ENCODE measurements at regions not wholly inside any gene's neighbourhood (a gene's known extent, or its start where the extent isn't known, plus 50 kb on each side); places are given as distances from the start of the nearest gene placed in this dataset.

- TF ChIP-seq PRDM15 (CRISPR knock-in tag; IDR thresholded peaks at IDR 0.05), result no peak
Observed at GRCh38 chr7:63925626-63926460, 72.8 kb upstream of the ZNF722 start (continued).

DNA sequence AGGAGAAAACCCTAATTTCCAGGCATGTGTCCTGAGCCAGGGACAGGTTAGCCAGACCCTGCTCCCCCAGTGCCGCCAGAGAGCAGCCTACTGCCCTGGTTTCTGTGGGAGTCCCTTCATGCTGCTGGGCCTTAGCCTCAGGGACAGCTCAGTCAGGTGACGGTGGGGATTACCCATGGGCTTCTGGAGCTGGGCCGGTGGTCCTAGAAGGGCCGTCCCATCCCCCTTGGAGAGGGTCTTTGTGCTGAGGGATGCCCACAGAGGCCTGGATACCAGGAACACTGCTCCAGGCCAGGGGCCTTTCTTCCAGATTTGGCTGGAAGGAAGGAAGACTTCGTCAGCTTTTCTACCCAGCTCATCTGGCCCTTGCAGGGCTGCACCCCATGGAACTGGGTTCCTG lies 71.4 kb upstream of the ZNF722 start:
- no peak for TF ChIP-seq RELA (CRISPR knock-in tag; IDR thresholded peaks at IDR 0.05; ENCODE audit: borderline replicate concordance)
- TF ChIP-seq, protein P1, sequence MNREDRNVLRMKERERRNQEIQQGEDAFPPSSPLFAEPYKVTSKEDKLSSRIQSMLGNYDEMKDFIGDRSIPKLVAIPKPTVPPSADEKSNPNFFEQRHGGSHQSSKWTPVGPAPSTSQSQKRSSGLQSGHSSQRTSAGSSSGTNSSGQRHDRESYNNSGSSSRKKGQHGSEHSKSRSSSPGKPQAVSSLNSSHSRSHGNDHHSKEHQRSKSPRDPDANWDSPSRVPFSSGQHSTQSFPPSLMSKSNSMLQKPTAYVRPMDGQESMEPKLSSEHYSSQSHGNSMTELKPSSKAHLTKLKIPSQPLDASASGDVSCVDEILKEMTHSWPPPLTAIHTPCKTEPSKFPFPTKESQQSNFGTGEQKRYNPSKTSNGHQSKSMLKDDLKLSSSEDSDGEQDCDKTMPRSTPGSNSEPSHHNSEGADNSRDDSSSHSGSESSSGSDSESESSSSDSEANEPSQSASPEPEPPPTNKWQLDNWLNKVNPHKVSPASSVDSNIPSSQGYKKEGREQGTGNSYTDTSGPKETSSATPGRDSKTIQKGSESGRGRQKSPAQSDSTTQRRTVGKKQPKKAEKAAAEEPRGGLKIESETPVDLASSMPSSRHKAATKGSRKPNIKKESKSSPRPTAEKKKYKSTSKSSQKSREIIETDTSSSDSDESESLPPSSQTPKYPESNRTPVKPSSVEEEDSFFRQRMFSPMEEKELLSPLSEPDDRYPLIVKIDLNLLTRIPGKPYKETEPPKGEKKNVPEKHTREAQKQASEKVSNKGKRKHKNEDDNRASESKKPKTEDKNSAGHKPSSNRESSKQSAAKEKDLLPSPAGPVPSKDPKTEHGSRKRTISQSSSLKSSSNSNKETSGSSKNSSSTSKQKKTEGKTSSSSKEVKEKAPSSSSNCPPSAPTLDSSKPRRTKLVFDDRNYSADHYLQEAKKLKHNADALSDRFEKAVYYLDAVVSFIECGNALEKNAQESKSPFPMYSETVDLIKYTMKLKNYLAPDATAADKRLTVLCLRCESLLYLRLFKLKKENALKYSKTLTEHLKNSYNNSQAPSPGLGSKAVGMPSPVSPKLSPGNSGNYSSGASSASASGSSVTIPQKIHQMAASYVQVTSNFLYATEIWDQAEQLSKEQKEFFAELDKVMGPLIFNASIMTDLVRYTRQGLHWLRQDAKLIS (CRISPR knock-in tag; IDR thresholded peaks at IDR 0.05; ENCODE audit: borderline replicate concordance), result no peak
- no peak for TF ChIP-seq FOXK1 (CRISPR knock-in tag; IDR thresholded peaks at IDR 0.05)
- TF ChIP-seq, protein P2, sequence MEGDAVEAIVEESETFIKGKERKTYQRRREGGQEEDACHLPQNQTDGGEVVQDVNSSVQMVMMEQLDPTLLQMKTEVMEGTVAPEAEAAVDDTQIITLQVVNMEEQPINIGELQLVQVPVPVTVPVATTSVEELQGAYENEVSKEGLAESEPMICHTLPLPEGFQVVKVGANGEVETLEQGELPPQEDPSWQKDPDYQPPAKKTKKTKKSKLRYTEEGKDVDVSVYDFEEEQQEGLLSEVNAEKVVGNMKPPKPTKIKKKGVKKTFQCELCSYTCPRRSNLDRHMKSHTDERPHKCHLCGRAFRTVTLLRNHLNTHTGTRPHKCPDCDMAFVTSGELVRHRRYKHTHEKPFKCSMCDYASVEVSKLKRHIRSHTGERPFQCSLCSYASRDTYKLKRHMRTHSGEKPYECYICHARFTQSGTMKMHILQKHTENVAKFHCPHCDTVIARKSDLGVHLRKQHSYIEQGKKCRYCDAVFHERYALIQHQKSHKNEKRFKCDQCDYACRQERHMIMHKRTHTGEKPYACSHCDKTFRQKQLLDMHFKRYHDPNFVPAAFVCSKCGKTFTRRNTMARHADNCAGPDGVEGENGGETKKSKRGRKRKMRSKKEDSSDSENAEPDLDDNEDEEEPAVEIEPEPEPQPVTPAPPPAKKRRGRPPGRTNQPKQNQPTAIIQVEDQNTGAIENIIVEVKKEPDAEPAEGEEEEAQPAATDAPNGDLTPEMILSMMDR (IDR thresholded peaks at IDR 0.05), result no peak
- TF ChIP-seq PREB (CRISPR knock-in tag; IDR thresholded peaks at IDR 0.05; ENCODE audit: borderline replicate concordance), result no peak
- no peak for TF ChIP-seq MAX (CRISPR knock-in tag; IDR thresholded peaks at IDR 0.05)
- no peak for TF ChIP-seq ZNF671 (CRISPR knock-in tag; IDR thresholded peaks at IDR 0.05)
- no peak for TF ChIP-seq MYBL2 (CRISPR knock-in tag; IDR thresholded peaks at IDR 0.05)
- TF ChIP-seq SOX15 (CRISPR knock-in tag; IDR thresholded peaks at IDR 0.05), result no peak
- TF ChIP-seq EMX1 (CRISPR knock-in tag; IDR thresholded peaks at IDR 0.05), result no peak
- Mint-ChIP-seq H3K27me3 (ENCODE audit: low read depth) (peaks cover 19% of the 10 kb centered on the region), H3K27ac (no peak overlapping the region), H3K9me3 (peaks cover 60% of the 10 kb centered on the region), H3K4me1 (no peaks in the 10 kb centered on the region), H3K36me3 (peaks cover 61% of the 10 kb centered on the region), H3K4me3 (no peak overlapping the region)
- ChIA-PET POLR2A (no interaction called here), CTCF (no interaction called here)
- DNase-seq (ENCODE audit: low spot score), result no peak
- ATAC-seq, result no peak

DNA sequence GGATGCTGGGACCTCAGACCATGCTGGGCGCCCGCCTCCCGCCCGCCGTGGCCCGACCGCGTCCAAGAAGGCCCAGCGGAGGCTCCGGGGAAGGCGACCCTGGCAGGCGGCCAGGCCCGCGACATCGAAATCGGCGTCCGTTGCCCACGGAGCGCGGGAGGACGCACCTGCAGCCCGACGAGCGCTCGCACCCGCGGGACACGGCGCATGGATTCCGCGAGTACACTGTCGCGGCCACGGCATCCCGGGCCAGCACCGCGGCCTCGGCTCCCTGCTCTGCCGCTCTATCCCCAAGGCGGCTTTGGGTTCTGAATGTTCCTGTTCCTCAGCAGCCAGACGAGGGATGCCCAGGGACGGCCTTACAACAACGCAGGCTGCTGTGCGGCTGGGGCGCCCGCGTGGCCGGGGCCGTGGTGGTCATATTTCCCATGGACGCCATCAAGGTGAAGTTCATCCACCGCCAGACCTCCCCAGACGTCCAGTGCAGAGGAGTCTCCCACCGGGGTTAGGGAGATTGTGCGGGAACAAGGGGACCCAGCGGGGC lies 67.5 kb upstream of the ZNF722 start:
- H3K36me3 Mint-ChIP-seq, result peaks cover 44% of the 10 kb centered on the region
- H3K27me3 Mint-ChIP-seq (ENCODE audit: low read depth), result peaks cover 8% of the 10 kb centered on the region; the same call in 1 of the 2 replicates
- ChIA-PET CTCF (no interaction called here), POLR2A (no interaction called here)
- no peaks in the 10 kb centered on the region for H3K4me1 Mint-ChIP-seq
- TF ChIP-seq NR2C2 (CRISPR knock-in tag; IDR thresholded peaks at IDR 0.05), result no peak
- TF ChIP-seq FOXJ3 (CRISPR knock-in tag; IDR thresholded peaks at IDR 0.05; ENCODE audit: borderline replicate concordance), result no peak
- TF ChIP-seq, protein P3, sequence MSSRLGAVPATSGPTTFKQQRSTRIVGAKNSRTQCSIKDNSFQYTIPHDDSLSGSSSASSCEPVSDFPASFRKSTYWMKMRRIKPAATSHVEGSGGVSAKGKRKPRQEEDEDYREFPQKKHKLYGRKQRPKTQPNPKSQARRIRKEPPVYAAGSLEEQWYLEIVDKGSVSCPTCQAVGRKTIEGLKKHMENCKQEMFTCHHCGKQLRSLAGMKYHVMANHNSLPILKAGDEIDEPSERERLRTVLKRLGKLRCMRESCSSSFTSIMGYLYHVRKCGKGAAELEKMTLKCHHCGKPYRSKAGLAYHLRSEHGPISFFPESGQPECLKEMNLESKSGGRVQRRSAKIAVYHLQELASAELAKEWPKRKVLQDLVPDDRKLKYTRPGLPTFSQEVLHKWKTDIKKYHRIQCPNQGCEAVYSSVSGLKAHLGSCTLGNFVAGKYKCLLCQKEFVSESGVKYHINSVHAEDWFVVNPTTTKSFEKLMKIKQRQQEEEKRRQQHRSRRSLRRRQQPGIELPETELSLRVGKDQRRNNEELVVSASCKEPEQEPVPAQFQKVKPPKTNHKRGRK (CRISPR knock-in tag; IDR thresholded peaks at IDR 0.05; ENCODE audit: borderline replicate concordance), result no peak
- no peak for TF ChIP-seq ELF4 (CRISPR knock-in tag; IDR thresholded peaks at IDR 0.05; ENCODE audit: low read depth)
- no peak overlapping the region for H3K4me3 Mint-ChIP-seq
- ATAC-seq (no peak), DNase-seq (ENCODE audit: low spot score) (no peak)
- H3K9me3 Mint-ChIP-seq, result peaks cover 43% of the 10 kb centered on the region
- no peak overlapping the region for H3K27ac Mint-ChIP-seq
